Dendritic cell treated with granulocyte-macrophage colony-stimulating factor and Interleukin-4, amounts not matched to agents 40 ng/mL and 50 ng/mL, for 4 days (primary cell): ENCODE measurements at regions not wholly inside any gene's neighbourhood (a gene's known extent, or its start where the extent isn't known, plus 50 kb on each side); places are given as distances from the start of the nearest gene placed in this dataset.

Experiments used
- H3K27ac Mint-ChIP-seq: one replicate; pipeline ENCODE4 v1.8.0; 2022; ENCODE audit warnings: mild to moderate bottlenecking, mixed read lengths
- H3K27me3 Mint-ChIP-seq: one replicate; pipeline ENCODE4 v1.8.0; 2022; ENCODE audit warnings: mild to moderate bottlenecking, mixed read lengths
- H3K36me3 Mint-ChIP-seq: one replicate; pipeline ENCODE4 v1.8.0; 2022; ENCODE audit warnings: low read depth, mixed read lengths
- H3K4me1 Mint-ChIP-seq: one replicate; pipeline ENCODE4 v1.8.0; 2022; ENCODE audit warnings: low read depth, mixed read lengths
- H3K4me3 Mint-ChIP-seq: one replicate; pipeline ENCODE4 v1.8.0; 2022; ENCODE audit warnings: mild to moderate bottlenecking, moderate library complexity, mixed read lengths
- H3K9me3 Mint-ChIP-seq: one replicate; pipeline ENCODE4 v1.8.0; 2022; ENCODE audit warnings: mixed read lengths
- intact Hi-C: fragments of 100-400 bp; cut with micrococcal nuclease; formaldehyde crosslinking; loops from one replicate; pipeline ENCODE4 v1.15.0; 2022

GRCh38 chr15:61537337-61537736, 308.2 kb upstream of the RORA start:
- intact Hi-C loops: no loop called here
- Mint-ChIP-seq H3K27ac (no peak overlapping the region), H3K4me1 (no peaks in the 10 kb centered on the region), H3K27me3 (no peaks in the 10 kb centered on the region), H3K36me3 (no peaks in the 10 kb centered on the region), H3K4me3 (no peak overlapping the region), H3K9me3 (no peaks in the 10 kb centered on the region)

- intact Hi-C loops: no loop called here
- Mint-ChIP-seq H3K27ac (no peak overlapping the region), H3K4me1 (no peaks in the 10 kb centered on the region), H3K36me3 (no peaks in the 10 kb centered on the region), H3K9me3 (no peaks in the 10 kb centered on the region), H3K4me3 (no peak overlapping the region), H3K27me3 (no peaks in the 10 kb centered on the region)
Observed at GRCh38 chr15:61534986-61535385, 305.9 kb upstream of the RORA start.

GRCh38 chr15:61530769-61531168, 301.7 kb upstream of the RORA start:
- Mint-ChIP-seq H3K27me3 (no peaks in the 10 kb centered on the region), H3K4me1 (no peaks in the 10 kb centered on the region), H3K27ac (no peak overlapping the region), H3K9me3 (no peaks in the 10 kb centered on the region), H3K4me3 (no peak overlapping the region), H3K36me3 (no peaks in the 10 kb centered on the region)
- intact Hi-C loops: no loop called here

- intact Hi-C loops: no loop called here
- Mint-ChIP-seq H3K4me3 (no peak overlapping the region), H3K9me3 (no peaks in the 10 kb centered on the region), H3K27ac (no peak overlapping the region), H3K27me3 (no peaks in the 10 kb centered on the region), H3K4me1 (no peaks in the 10 kb centered on the region), H3K36me3 (no peaks in the 10 kb centered on the region)
Observed at GRCh38 chr15:61528581-61528910, 299.4 kb upstream of the RORA start.

DNA sequence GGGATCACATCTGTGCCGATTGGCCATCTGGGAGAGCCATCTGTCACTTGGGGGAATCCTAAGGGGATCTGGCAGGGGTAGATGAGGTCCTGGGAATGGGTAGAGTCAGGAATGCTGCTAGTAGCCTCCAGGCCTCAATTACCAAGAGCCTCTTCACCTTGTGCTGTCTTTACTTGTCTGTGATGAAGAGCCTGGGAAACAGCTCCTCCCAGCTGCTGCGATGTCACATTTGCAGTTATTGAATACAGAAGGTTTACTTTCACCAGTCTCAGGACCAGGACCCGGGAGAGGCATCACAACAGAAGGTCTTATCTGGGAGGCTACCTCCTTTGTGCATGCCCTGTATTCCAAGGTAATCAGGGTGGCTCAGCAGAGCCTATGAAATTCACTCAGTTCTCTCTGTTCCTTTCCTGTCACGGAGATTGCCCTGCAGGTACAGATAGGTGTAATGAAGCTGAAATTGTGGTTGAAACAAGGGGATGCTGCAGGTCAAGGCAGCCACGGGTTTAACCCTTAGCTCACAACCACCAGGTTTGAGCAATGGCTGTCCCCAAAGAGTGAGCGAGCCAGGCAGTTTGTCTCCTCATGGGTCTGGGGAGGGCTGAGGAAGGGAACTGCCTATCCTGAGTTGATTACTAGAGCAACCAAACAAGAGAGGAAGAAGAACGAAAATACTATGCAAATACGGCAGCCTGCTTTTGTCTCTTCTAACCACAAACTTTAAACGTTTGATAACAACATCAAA, 298.9 kb upstream of the RORA start:
- H3K27ac Mint-ChIP-seq: no peak overlapping the region
- no peaks in the 10 kb centered on the region for H3K4me1 Mint-ChIP-seq
- no peaks in the 10 kb centered on the region for H3K9me3 Mint-ChIP-seq
- no peaks in the 10 kb centered on the region for H3K27me3 Mint-ChIP-seq
- H3K4me3 Mint-ChIP-seq: no peak overlapping the region
- intact Hi-C loops: no loop called here
- H3K36me3 Mint-ChIP-seq: no peaks in the 10 kb centered on the region

GRCh38 chr15:61524545-61524944, 295.4 kb upstream of the RORA start:
- no peak overlapping the region for H3K4me3 Mint-ChIP-seq
- H3K4me1 Mint-ChIP-seq: no peaks in the 10 kb centered on the region
- no peaks in the 10 kb centered on the region for H3K36me3 Mint-ChIP-seq
- no peaks in the 10 kb centered on the region for H3K27me3 Mint-ChIP-seq
- no peak overlapping the region for H3K27ac Mint-ChIP-seq
- H3K9me3 Mint-ChIP-seq: no peaks in the 10 kb centered on the region
- intact Hi-C loops: no loop called here

GRCh38 chr15:61524086-61524485, 295.0 kb upstream of the RORA start:
- no peaks in the 10 kb centered on the region for H3K27me3 Mint-ChIP-seq
- H3K4me3 Mint-ChIP-seq: no peak overlapping the region
- no peaks in the 10 kb centered on the region for H3K4me1 Mint-ChIP-seq
- intact Hi-C loops: no loop called here
- H3K36me3 Mint-ChIP-seq: no peaks in the 10 kb centered on the region
- no peak overlapping the region for H3K27ac Mint-ChIP-seq
- H3K9me3 Mint-ChIP-seq: no peaks in the 10 kb centered on the region

DNA sequence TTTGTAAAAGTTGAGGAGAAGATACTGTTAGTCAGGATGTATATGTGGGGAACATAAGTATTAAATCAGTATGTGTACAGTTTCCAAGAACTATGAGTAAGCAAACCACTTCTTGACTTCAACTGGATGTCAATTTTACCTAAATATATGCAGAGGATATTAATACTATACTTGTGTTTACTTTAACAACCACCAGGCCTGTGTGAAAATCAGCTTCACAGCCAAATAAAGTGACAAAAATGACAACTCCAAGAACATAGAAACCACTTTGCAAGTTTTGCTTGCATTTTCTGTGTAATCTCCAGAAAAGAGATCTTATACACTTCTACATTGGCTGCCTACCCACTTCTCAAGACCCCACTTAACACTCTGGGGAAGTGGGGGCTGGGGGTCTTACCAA, 293.3 kb upstream of the RORA start:
- Mint-ChIP-seq H3K27ac (no peak overlapping the region), H3K4me3 (no peak overlapping the region), H3K4me1 (no peaks in the 10 kb centered on the region), H3K36me3 (no peaks in the 10 kb centered on the region), H3K27me3 (no peaks in the 10 kb centered on the region), H3K9me3 (no peaks in the 10 kb centered on the region)
- intact Hi-C loops: no loop called here

DNA sequence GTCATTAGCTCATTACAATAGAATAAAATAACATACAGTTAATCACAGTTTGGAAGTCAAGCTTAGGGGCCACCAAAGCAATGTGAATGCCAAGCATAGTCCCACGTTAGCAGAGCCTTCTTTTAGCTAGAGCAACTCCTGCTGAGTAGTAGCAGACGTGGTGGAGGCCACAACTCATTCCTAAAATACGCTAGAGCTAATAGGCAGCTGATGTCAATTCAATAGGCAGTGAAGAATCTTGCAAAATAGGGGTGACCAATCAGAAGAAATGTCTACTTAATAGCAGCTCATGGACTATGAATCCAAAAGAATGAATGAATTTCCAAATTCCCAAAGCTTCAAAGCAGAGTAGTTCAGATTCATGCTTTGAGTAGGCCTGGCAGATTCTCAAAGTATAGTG, 292.9 kb upstream of the RORA start:
- no peaks in the 10 kb centered on the region for H3K27me3 Mint-ChIP-seq
- H3K4me3 Mint-ChIP-seq: no peak overlapping the region
- no peak overlapping the region for H3K27ac Mint-ChIP-seq
- intact Hi-C loops: no loop called here
- H3K36me3 Mint-ChIP-seq: no peaks in the 10 kb centered on the region
- no peaks in the 10 kb centered on the region for H3K4me1 Mint-ChIP-seq
- no peaks in the 10 kb centered on the region for H3K9me3 Mint-ChIP-seq

GRCh38 chr15:61519296-61519695, 290.2 kb upstream of the RORA start:
- intact Hi-C loops: no loop called here

DNA sequence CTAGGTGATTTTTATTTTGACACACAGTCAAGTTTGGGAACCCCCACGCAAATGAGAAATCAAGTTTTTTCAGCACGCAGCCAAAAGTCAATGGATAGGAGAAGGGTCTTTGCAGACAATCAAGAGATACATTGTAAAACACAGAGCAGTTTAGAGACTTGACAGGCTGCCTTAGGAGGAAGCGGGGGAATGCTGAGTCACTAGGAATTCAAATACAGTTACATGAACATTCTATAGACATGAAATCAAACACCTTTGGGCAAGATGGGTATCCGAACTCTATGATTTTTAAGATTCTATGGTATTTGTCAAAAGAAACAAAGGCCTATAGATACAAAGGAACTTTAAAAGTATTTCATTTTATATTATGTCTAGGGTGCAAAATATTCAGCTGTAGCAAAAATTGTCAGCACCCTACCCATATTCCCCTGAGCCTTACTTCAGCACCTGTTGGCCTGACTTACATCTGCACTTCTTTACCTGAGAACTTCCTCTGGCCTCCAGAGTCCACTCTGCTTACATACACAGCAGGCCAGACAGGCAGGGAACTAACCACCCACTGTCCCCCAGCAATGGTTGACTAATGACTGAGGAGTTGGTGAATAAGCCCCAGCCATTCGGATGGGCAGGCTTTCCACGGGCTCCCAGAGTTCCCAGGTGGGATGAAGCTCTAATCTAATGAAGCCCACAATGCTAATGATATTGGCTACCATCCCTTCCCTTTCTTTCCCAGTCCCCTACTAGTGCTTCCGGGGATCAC, 289.3 kb upstream of the RORA start:
- Mint-ChIP-seq H3K4me3 (no peak overlapping the region), H3K4me1 (no peaks in the 10 kb centered on the region), H3K9me3 (no peaks in the 10 kb centered on the region), H3K27ac (no peak overlapping the region), H3K27me3 (no peaks in the 10 kb centered on the region), H3K36me3 (no peaks in the 10 kb centered on the region)
- intact Hi-C loops: no loop called here

More at GRCh38 chr15:61519296-61519695, 290.2 kb upstream of the RORA start:
- Mint-ChIP-seq H3K27ac (no peak overlapping the region), H3K36me3 (no peaks in the 10 kb centered on the region), H3K4me1 (no peaks in the 10 kb centered on the region), H3K9me3 (no peaks in the 10 kb centered on the region), H3K4me3 (no peak overlapping the region), H3K27me3 (no peaks in the 10 kb centered on the region)

- no peak overlapping the region for H3K4me3 Mint-ChIP-seq
- no peaks in the 10 kb centered on the region for H3K27me3 Mint-ChIP-seq
- H3K4me1 Mint-ChIP-seq: no peaks in the 10 kb centered on the region
- no peaks in the 10 kb centered on the region for H3K36me3 Mint-ChIP-seq
- H3K27ac Mint-ChIP-seq: no peak overlapping the region
- no peaks in the 10 kb centered on the region for H3K9me3 Mint-ChIP-seq
- intact Hi-C loops: no loop called here
Observed at GRCh38 chr15:61517776-61518175, 288.7 kb upstream of the RORA start.

GRCh38 chr15:61517335-61517734, 288.2 kb upstream of the RORA start:
- no peak overlapping the region for H3K27ac Mint-ChIP-seq
- no peaks in the 10 kb centered on the region for H3K9me3 Mint-ChIP-seq
- no peaks in the 10 kb centered on the region for H3K27me3 Mint-ChIP-seq
- intact Hi-C loops: no loop called here
- no peak overlapping the region for H3K4me3 Mint-ChIP-seq
- no peaks in the 10 kb centered on the region for H3K4me1 Mint-ChIP-seq
- H3K36me3 Mint-ChIP-seq: no peaks in the 10 kb centered on the region

- H3K9me3 Mint-ChIP-seq: no peaks in the 10 kb centered on the region
- no peaks in the 10 kb centered on the region for H3K4me1 Mint-ChIP-seq
- H3K27me3 Mint-ChIP-seq: no peaks in the 10 kb centered on the region
- H3K4me3 Mint-ChIP-seq: no peak overlapping the region
- no peaks in the 10 kb centered on the region for H3K36me3 Mint-ChIP-seq
- intact Hi-C loops: no loop called here
- H3K27ac Mint-ChIP-seq: no peak overlapping the region
Observed at GRCh38 chr15:61511756-61512155, 282.7 kb upstream of the RORA start.

- Mint-ChIP-seq H3K4me3 (no peak overlapping the region), H3K27me3 (no peaks in the 10 kb centered on the region), H3K27ac (no peak overlapping the region), H3K4me1 (no peaks in the 10 kb centered on the region), H3K9me3 (no peaks in the 10 kb centered on the region), H3K36me3 (no peaks in the 10 kb centered on the region)
- intact Hi-C loops: no loop called here
Observed at GRCh38 chr15:61511089-61511488, 282.0 kb upstream of the RORA start.
